Neutrophil (primary cell): ENCODE measurements at regions not wholly inside any gene's neighbourhood (a gene's known extent, or its start where the extent isn't known, plus 50 kb on each side); places are given as distances from the start of the nearest gene placed in this dataset.

Experiments used
- H3K27ac ChIP-seq: fragments of 200-600 bp; sonication (generic); 2 replicates; pipeline ENCODE4 v1.5.1; 2016; ENCODE audit warnings: mild to moderate bottlenecking, moderate library complexity
- H3K27me3 ChIP-seq: fragments of 200-600 bp; sonication (generic); 2 replicates; pipeline ENCODE4 v1.6.0; 2016; ENCODE audit warnings: mild to moderate bottlenecking
- H3K36me3 ChIP-seq: fragments of 200-600 bp; sonication (generic); 2 replicates; pipeline ENCODE4 v1.5.1; 2017
- H3K4me1 ChIP-seq, 2 experiments: fragments of 200-600 bp in 1 of 2; sonication (generic) in 1 of 2; 1 replicate in 1 of 2; 2 replicates in 1 of 2; pipeline versions ENCODE4 v1.5.1 to v1.6.1; 2013 to 2016; ENCODE audit warnings: low read depth in 1 of 2, low read length in 1 of 2, mild to moderate bottlenecking in 1 of 2, moderate library complexity in 1 of 2; ENCODE audit not compliant: control insufficient read depth in 1 of 2, insufficient read depth in 1 of 2
- H3K4me3 ChIP-seq, 2 experiments: fragments of 200-600 bp in 1 of 2; sonication (generic) in 1 of 2; 1 replicate in 1 of 2; 2 replicates in 1 of 2; pipeline ENCODE4 v1.5.1; 2013 to 2016; ENCODE audit warnings: low read depth in 1 of 2, low read length in 1 of 2, mild to moderate bottlenecking in 1 of 2, moderate library complexity in 1 of 2
- H3K9me3 ChIP-seq: fragments of 200-600 bp; sonication (generic); 2 replicates; pipeline ENCODE4 v1.5.1; 2016
- TF ChIP-seq, protein P1 (sequence below): fragments of 200-600 bp; sonication (generic); IDR thresholded peaks from 2 replicates; pipeline ENCODE4 v1.5.1; 2016; ENCODE audit warnings: antibody characterized with exemption

DNA sequence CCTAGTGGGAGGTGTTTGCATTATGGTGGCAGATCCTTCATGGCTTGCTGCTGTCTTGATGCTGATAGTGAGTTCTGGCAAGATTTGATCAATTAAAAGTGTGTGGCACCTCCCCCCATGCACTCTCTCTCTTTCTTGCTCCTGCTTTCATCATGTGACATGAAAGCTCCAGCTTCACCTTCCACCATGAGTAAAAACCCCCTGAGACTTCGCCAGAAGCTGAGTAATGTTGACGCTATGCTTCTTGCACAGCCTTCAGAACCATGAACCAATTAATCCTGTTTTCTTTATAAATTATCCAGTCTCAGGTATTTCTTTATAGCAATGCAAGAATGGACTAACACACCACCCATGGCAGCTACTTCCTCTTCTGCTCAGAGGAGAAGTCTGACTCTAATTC, 2181.4 kb upstream of the PIK3C3 start:
- Histone ChIP-seq H3K27ac (no peak overlapping the region), H3K27me3 (no peaks in the 10 kb centered on the region)

DNA sequence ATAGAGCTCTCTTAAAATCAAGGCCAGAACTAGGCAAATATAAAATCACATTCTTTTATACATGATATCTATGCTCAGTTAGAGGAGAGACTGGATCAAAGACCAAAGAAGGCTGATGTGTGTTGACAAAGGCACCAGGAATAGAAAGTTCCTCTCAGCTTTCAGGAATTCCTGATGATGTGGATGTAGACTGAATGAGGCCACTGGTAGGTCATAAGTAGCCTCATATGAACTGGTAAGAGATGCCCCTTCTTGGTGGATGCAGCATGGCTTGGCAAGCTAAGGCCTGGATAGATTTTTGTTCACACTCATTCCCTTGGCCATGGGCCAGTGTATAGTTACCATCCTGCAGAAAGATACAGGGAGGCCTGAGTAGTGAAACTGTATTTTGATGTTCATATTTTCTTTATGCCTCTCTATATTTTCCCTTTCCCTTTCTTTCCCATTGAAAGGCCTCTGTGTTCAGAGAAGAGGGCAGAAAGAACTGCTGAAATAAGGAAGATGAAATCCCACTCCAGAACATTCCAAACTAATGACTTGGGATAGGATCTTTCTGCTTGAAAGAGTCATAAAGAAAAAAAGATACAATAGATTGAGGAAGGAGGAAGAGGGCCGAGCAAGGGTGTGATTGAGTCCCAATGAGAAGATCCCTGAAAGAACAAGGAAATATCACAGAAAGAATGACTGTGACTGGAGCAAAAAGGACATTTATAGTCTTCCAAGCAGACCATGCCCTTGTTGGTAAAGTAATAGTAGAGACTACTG, 2182.7 kb upstream of the PIK3C3 start:
- H3K27ac ChIP-seq: no peak overlapping the region
- H3K36me3 ChIP-seq: no peaks in the 10 kb centered on the region
- H3K9me3 ChIP-seq: no peaks in the 10 kb centered on the region
- TF ChIP-seq, protein P1, sequence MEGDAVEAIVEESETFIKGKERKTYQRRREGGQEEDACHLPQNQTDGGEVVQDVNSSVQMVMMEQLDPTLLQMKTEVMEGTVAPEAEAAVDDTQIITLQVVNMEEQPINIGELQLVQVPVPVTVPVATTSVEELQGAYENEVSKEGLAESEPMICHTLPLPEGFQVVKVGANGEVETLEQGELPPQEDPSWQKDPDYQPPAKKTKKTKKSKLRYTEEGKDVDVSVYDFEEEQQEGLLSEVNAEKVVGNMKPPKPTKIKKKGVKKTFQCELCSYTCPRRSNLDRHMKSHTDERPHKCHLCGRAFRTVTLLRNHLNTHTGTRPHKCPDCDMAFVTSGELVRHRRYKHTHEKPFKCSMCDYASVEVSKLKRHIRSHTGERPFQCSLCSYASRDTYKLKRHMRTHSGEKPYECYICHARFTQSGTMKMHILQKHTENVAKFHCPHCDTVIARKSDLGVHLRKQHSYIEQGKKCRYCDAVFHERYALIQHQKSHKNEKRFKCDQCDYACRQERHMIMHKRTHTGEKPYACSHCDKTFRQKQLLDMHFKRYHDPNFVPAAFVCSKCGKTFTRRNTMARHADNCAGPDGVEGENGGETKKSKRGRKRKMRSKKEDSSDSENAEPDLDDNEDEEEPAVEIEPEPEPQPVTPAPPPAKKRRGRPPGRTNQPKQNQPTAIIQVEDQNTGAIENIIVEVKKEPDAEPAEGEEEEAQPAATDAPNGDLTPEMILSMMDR: no peak
- no peaks in the 10 kb centered on the region for H3K27me3 ChIP-seq
- peaks cover 5 to 13% of the 10 kb centered on the region in 2 experiments for H3K4me1 ChIP-seq
- no peak overlapping the region for H3K4me3 ChIP-seq

More for the DNA sequence above, 2181.4 kb upstream of the PIK3C3 start:
- peaks cover 5 to 13% of the 10 kb centered on the region in 2 experiments for H3K4me1 ChIP-seq
- TF ChIP-seq, protein P1: no peak
- no peaks in the 10 kb centered on the region for H3K9me3 ChIP-seq
- H3K36me3 ChIP-seq: no peaks in the 10 kb centered on the region
- no peak overlapping the region for H3K4me3 ChIP-seq

DNA sequence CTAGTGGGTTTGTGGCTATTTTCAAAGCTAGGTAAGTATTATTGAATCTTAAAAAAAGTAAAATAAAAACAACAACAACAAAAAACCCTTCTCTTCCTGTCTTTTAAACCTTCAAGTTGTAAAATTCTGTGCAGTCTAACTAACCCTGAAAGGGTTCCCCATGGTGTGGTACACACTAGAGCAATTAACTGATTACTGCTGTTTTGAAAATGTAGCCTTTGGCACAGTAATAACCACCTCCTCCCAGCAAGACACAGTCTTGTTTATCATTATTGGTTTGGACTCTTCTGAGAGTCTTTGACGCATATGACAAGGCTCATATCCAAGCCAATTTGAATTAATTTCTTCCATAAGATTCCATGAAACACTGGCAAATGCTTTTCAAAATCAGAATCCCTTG, 2184.6 kb upstream of the PIK3C3 start:
- Histone ChIP-seq H3K27me3 (no peaks in the 10 kb centered on the region), H3K27ac (no peak overlapping the region), H3K4me3 (no peak overlapping the region), H3K36me3 (no peaks in the 10 kb centered on the region), H3K4me1 (peaks cover 5 to 13% of the 10 kb centered on the region in 2 experiments), H3K9me3 (no peaks in the 10 kb centered on the region)
- TF ChIP-seq, protein P1: no peak

DNA sequence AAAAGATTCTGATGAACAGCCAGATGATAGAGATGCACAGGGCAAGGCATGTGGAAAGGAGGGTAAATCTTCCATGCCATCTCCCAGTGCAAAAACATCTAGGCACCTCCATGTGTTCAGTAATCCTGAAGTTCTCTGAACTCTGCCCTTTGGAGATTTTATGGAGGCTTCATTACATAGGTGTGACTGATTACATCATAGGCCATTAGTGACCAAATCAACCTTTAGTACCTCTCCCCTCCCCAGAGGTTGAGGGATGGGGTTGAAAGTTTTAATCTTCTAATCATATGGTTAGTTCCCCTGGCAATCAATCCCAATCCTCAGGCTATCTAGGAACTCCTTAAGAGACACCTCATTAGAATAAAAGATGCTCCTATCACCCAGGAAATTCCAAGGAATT, 2190.2 kb upstream of the PIK3C3 start:
- H3K27me3 ChIP-seq: no peaks in the 10 kb centered on the region
- no peaks in the 10 kb centered on the region for H3K4me1 ChIP-seq
- no peaks in the 10 kb centered on the region for H3K36me3 ChIP-seq
- TF ChIP-seq, protein P1: no peak
- H3K27ac ChIP-seq: no peak overlapping the region
- no peaks in the 10 kb centered on the region for H3K9me3 ChIP-seq
- no peak overlapping the region for H3K4me3 ChIP-seq

DNA sequence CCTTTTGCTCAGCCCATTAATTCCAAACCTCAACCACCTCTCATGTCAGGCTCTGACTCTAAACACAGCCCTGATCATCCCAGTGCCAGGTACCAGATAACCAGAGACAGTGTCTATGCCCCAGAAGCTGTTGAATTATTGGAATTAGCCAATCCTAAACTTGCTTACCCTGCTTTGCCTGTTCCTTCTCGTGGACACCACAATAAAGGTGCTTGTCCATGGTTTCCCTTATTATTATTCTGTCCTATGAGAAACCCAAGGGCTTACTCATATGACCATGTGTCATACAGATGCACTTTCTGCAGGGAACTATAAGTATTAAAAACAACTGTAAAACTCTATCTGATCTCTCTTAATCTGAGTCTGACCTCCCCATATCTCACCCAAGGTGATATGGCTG, 2193.8 kb upstream of the PIK3C3 start:
- Histone ChIP-seq H3K27me3 (no peaks in the 10 kb centered on the region), H3K9me3 (no peaks in the 10 kb centered on the region), H3K27ac (no peak overlapping the region), H3K36me3 (no peaks in the 10 kb centered on the region), H3K4me1 (no peaks in the 10 kb centered on the region), H3K4me3 (no peak overlapping the region)
- TF ChIP-seq, protein P1: no peak
